ENCODE measurements at regions not wholly inside any gene's neighbourhood (a gene's known extent, or its start where the extent isn't known, plus 50 kb on each side); places are given as distances from the start of the nearest gene placed in this dataset.
"Not testable (repeated sequence)": the region's sequence is repeated elsewhere in the genome, so short reads cannot be mapped to it uniquely, and the experiment has no call there.

DNA sequence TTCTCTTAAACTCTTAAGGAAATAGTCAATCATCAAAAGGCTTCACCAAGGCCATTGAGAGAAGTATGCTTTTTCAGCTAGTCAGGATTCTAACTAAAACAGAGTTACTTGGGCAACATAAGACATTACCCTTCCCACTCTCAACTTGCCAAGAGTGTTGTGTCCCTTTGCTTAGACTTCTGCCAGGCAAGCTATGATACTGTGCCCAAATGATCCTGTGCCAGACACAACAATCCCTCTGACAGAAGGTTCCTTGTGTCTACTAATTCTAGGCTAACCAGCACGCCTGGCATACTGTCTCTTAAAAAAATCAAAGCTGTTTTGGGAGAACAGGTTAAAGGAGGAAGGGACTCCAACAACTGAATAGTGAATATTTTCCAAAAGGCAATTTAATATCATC lies 750.6 kb downstream of the CDY1 start:
- TF ChIP-seq FOXP1 (CRISPR knock-in tag; IDR thresholded peaks at IDR 0.05); MAFK (IDR thresholded peaks at IDR 0.05; ENCODE audit: low read length); ZNF232 (CRISPR knock-in tag; IDR thresholded peaks at IDR 0.05); SIN3B (IDR thresholded peaks at IDR 0.05; ENCODE audit: low read depth); YY1 (IDR thresholded peaks at IDR 0.05; ENCODE audit: borderline replicate concordance in 1 of 3, control insufficient read depth in 1 of 3, extremely low read depth in 1 of 3, insufficient read depth in 3 of 3, insufficient read length in 1 of 3, insufficient replicate concordance in 2 of 3, low read depth in 1 of 3, low read length in 2 of 3); RNF2 (IDR thresholded peaks at IDR 0.05); NR2C2 (CRISPR knock-in tag; IDR thresholded peaks at IDR 0.05); NR2C2 (tag; IDR thresholded peaks at IDR 0.05); RBFOX2 (IDR thresholded peaks at IDR 0.05; ENCODE audit: low read depth, low read length); SIRT6 (IDR thresholded peaks at IDR 0.05; ENCODE audit: low read depth, low read length); GABPB1 (CRISPR knock-in tag; IDR thresholded peaks at IDR 0.05); POLR2A (conservative IDR thresholded peaks at IDR 0.05); CEBPB (tag; IDR thresholded peaks at IDR 0.05): not testable (repeated sequence)
- TF ChIP-seq, protein P1, sequence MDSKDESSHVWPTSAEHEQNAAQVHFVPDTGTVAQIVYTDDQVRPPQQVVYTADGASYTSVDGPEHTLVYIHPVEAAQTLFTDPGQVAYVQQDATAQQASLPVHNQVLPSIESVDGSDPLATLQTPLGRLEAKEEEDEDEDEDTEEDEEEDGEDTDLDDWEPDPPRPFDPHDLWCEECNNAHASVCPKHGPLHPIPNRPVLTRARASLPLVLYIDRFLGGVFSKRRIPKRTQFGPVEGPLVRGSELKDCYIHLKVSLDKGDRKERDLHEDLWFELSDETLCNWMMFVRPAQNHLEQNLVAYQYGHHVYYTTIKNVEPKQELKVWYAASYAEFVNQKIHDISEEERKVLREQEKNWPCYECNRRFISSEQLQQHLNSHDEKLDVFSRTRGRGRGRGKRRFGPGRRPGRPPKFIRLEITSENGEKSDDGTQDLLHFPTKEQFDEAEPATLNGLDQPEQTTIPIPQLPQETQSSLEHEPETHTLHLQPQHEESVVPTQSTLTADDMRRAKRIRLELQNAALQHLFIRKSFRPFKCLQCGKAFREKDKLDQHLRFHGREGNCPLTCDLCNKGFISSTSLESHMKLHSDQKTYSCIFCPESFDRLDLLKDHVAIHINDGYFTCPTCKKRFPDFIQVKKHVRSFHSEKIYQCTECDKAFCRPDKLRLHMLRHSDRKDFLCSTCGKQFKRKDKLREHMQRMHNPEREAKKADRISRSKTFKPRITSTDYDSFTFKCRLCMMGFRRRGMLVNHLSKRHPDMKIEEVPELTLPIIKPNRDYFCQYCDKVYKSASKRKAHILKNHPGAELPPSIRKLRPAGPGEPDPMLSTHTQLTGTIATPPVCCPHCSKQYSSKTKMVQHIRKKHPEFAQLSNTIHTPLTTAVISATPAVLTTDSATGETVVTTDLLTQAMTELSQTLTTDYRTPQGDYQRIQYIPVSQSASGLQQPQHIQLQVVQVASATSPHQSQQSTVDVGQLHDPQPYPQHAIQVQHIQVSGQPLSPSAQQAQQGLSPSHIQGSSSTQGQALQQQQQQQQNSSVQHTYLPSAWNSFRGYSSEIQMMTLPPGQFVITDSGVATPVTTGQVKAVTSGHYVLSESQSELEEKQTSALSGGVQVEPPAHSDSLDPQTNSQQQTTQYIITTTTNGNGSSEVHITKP (IDR thresholded peaks at IDR 0.05; ENCODE audit: partially characterized antibody): not testable (repeated sequence)
- TF ChIP-seq, protein P2, sequence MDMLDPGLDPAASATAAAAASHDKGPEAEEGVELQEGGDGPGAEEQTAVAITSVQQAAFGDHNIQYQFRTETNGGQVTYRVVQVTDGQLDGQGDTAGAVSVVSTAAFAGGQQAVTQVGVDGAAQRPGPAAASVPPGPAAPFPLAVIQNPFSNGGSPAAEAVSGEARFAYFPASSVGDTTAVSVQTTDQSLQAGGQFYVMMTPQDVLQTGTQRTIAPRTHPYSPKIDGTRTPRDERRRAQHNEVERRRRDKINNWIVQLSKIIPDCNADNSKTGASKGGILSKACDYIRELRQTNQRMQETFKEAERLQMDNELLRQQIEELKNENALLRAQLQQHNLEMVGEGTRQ (CRISPR knock-in tag; IDR thresholded peaks at IDR 0.05): not testable (repeated sequence)

All from K562 (cell line).